Breast epithelium (tissue), 4 donors: ENCODE measurements at regions not wholly inside any gene's neighbourhood (a gene's known extent, or its start where the extent isn't known, plus 50 kb on each side); places are given as distances from the start of the nearest gene placed in this dataset.

Source experiments
- DNase-seq, 2 donors: peaks; one replicate each; pipeline ENCODE4 v3.0.0-alpha.2; 2019; ENCODE audit warnings: low spot score in 2 of 2
- H3K27ac ChIP-seq, 2 donors: fragments of 200-600 bp; sonication (generic) in 1 of 2; one replicate each; pipeline ENCODE4 v1.5.1; 2016 to 2019; ENCODE audit warnings: mild to moderate bottlenecking in 1 of 2
- H3K27me3 ChIP-seq, 2 donors: fragments of 200-600 bp; sonication (generic) in 1 of 2; one replicate each; pipeline versions ENCODE4 v1.5.1 to v1.6.0; 2017 to 2019; ENCODE audit warnings: control low read depth in 1 of 2, mild to moderate bottlenecking in 1 of 2
- H3K36me3 ChIP-seq: fragments of 200-600 bp; one replicate; pipeline ENCODE4 v1.5.1; 2019
- H3K4me1 ChIP-seq, 2 donors: fragments of 200-600 bp; sonication (generic); one replicate each; pipeline ENCODE4 v1.5.1; 2016 to 2019; ENCODE audit warnings: control low read depth in 1 of 2
- H3K4me3 ChIP-seq, 3 donors: fragments of 200-600 bp; sonication (generic); 1 replicate in 2 of 3; 2 replicates in 1 of 3; pipeline ENCODE4 v1.5.1; 2016 to 2019; ENCODE audit warnings: mild to moderate bottlenecking in 3 of 3, moderate library complexity in 2 of 3
- H3K9me3 ChIP-seq, 2 donors: fragments of 200-600 bp; sonication (generic) in 1 of 2; one replicate each; pipeline ENCODE4 v1.5.1; 2016 to 2019; ENCODE audit warnings: control low read depth in 1 of 2
- POLR2A ChIP-seq: fragments of 450-650 bp; IDR thresholded peaks from one replicate; pipeline ENCODE4 v1.6.1; 2016; ENCODE audit warnings: antibody characterized with exemption, mild to moderate bottlenecking, moderate library complexity
- POLR2AphosphoS5 ChIP-seq, 3 donors: sonication (generic); formaldehyde crosslinking; IDR thresholded peaks; one replicate each; pipeline ENCODE4 v1.6.1; 2017; ENCODE audit warnings: antibody characterized with exemption in 3 of 3
- intact Hi-C: fragments of 100-400 bp; cut with DNase I; formaldehyde crosslinking; loops from one replicate; pipeline ENCODE4 v1.15.1; 2023; ENCODE audit warnings: low total_unique reads
- TF ChIP-seq, protein P1 (sequence below), 3 donors: fragments of 450-650 bp; IDR thresholded peaks; one replicate each; pipeline ENCODE4 v1.5.1; 2016 to 2017; ENCODE audit warnings: antibody characterized with exemption in 3 of 3, mild to moderate bottlenecking in 3 of 3, moderate library complexity in 3 of 3

DNA sequence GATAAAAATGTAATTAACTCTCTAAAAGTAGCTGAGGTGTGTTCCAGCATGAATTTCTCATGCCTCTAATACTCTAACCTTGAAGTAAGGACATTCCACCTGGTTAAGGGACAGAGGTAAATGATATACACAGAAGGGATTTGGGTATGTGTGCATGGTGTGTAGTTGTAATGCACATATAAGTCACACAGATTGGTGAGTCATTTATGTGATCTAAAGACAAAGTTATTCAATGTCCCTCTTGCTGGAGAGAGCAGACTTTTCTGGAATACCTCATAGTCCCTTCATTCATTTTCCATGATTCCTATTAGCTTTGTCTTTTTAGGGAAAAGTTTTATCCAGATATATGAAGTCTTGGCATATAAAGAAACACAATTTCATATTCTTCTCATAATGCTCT, 234.9 kb downstream of the SNAPC1 start:
- TF ChIP-seq POLR2A = no peak
- TF ChIP-seq POLR2AphosphoS5 (IDR thresholded peaks at IDR 0.05) = no peak
- TF ChIP-seq, protein P1, sequence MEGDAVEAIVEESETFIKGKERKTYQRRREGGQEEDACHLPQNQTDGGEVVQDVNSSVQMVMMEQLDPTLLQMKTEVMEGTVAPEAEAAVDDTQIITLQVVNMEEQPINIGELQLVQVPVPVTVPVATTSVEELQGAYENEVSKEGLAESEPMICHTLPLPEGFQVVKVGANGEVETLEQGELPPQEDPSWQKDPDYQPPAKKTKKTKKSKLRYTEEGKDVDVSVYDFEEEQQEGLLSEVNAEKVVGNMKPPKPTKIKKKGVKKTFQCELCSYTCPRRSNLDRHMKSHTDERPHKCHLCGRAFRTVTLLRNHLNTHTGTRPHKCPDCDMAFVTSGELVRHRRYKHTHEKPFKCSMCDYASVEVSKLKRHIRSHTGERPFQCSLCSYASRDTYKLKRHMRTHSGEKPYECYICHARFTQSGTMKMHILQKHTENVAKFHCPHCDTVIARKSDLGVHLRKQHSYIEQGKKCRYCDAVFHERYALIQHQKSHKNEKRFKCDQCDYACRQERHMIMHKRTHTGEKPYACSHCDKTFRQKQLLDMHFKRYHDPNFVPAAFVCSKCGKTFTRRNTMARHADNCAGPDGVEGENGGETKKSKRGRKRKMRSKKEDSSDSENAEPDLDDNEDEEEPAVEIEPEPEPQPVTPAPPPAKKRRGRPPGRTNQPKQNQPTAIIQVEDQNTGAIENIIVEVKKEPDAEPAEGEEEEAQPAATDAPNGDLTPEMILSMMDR (IDR thresholded peaks at IDR 0.05) = no peak
- no peak for DNase-seq
- no peaks in the 10 kb centered on the region for H3K36me3 ChIP-seq
- no peaks in the 10 kb centered on the region for H3K4me1 ChIP-seq
- no peaks in the 10 kb centered on the region for H3K9me3 ChIP-seq
- intact Hi-C loops = no loop called here
- H3K27ac ChIP-seq = no peak overlapping the region
- no peaks in the 10 kb centered on the region for H3K27me3 ChIP-seq
- H3K4me3 ChIP-seq = no peak overlapping the region

DNA sequence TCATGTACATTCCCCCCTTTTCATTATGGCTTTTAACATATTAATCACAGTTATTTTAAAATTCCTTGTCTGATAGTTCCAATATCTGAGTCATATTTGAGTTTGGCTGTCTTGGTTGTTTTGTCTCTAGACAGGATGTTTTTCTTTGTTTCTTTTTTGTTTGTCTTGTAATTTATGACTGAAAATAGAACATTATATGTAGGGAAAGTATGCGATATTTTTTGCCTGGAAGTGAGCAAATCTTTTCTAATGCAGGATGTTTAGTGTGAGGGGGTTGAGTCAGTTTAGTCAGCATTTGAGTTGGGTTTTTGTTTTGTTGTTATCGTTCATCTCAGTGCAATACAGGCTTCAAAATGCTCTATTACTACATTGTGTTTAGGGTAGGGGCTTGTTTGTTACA, 239.7 kb downstream of the SNAPC1 start:
- no peaks in the 10 kb centered on the region for H3K4me1 ChIP-seq
- no peak overlapping the region for H3K4me3 ChIP-seq
- no peaks in the 10 kb centered on the region for H3K9me3 ChIP-seq
- TF ChIP-seq, protein P1 (IDR thresholded peaks at IDR 0.05) = no peak
- TF ChIP-seq POLR2A = no peak
- no peak for TF ChIP-seq POLR2AphosphoS5 (IDR thresholded peaks at IDR 0.05)
- DNase-seq = no peak
- no peaks in the 10 kb centered on the region for H3K27me3 ChIP-seq
- H3K27ac ChIP-seq = no peak overlapping the region
- H3K36me3 ChIP-seq = no peaks in the 10 kb centered on the region
- intact Hi-C loops = no loop called here

DNA sequence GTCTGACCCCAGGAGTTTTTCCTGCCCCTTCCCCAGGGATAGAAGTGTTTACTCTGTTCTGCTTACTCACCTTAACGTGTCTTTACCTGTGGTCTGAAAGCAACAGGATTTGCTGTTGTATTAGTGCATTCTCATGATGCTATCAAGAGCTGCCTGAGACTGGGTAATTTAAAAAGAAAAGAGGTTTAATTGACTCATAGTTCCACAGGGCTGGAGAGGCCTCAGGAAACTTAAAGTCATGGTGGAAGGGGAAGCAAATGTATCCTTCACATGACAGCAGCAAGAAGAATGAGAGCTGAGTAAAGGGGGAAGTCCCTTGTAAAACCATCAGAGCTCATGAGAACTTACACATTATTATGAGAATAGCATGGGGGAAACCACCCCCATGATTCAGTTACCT, 240.4 kb downstream of the SNAPC1 start:
- H3K27ac ChIP-seq = no peak overlapping the region
- no peaks in the 10 kb centered on the region for H3K36me3 ChIP-seq
- no peaks in the 10 kb centered on the region for H3K4me1 ChIP-seq
- no peak for DNase-seq
- TF ChIP-seq, protein P1 (IDR thresholded peaks at IDR 0.05) = no peak
- TF ChIP-seq POLR2AphosphoS5 (IDR thresholded peaks at IDR 0.05) (no peak), POLR2A (no peak)
- no peaks in the 10 kb centered on the region for H3K27me3 ChIP-seq
- intact Hi-C loops = no loop called here
- H3K9me3 ChIP-seq = no peaks in the 10 kb centered on the region
- no peak overlapping the region for H3K4me3 ChIP-seq

DNA sequence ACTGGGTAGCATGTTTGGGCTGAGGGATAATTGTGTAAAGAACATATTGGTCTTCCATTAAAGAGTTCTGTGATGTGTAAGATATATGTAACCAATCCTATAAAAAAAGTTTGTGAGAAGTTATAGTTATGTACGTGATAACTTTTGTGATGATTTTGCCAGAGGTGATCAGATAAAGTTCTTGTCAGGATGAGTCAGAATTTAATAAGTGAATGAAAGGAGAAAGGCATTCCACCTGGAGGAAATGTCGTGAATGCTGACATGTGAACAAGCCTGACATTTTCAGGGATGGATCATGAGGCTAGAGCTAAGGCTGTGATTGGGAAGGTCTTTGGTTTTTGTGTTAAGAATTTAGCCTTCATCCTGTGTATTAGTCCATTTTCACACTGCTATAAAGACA, 241.5 kb downstream of the SNAPC1 start:
- no peak overlapping the region for H3K4me3 ChIP-seq
- no peak for DNase-seq
- intact Hi-C loops = no loop called here
- TF ChIP-seq, protein P1 (IDR thresholded peaks at IDR 0.05) = no peak
- TF ChIP-seq POLR2A (no peak), POLR2AphosphoS5 (IDR thresholded peaks at IDR 0.05) (no peak)
- H3K9me3 ChIP-seq = no peaks in the 10 kb centered on the region
- no peaks in the 10 kb centered on the region for H3K36me3 ChIP-seq
- no peak overlapping the region for H3K27ac ChIP-seq
- H3K27me3 ChIP-seq = no peaks in the 10 kb centered on the region
- no peaks in the 10 kb centered on the region for H3K4me1 ChIP-seq

DNA sequence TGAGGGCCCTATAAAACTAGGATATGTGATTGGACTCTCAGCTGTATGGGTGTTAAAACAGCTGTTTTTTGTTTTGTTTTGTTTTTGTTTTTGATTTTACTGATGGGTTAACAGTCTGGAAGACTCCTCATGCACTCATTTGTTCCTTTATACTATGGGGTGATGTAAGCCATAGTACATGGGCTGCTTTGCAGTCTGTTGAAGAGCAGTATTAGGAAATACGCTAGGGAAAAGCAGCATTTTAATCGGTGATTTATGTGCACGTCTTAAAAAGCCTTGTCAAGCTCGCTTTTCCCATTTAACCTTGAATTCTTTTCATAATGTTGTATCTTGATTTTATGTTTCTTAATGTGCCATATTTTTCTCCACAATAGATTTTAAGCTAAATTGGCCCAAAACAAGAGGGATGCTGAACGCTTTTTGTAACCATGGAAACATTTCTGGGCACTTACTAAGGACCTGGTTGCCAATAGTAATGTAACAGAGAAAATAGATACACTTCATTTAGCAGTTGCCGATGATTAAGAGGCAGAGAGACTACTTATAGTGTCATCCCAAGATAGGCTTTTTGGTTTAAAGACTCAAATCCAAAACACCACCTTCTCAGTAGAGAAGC, 244.0 kb downstream of the SNAPC1 start:
- Histone ChIP-seq H3K9me3 (no peaks in the 10 kb centered on the region), H3K27ac (no peak overlapping the region), H3K36me3 (no peaks in the 10 kb centered on the region), H3K4me1 (no peaks in the 10 kb centered on the region), H3K4me3 (no peak overlapping the region), H3K27me3 (no peaks in the 10 kb centered on the region)
- DNase-seq = no peak
- TF ChIP-seq POLR2A (no peak), POLR2AphosphoS5 (IDR thresholded peaks at IDR 0.05) (no peak)
- TF ChIP-seq, protein P1 (IDR thresholded peaks at IDR 0.05) = no peak
- intact Hi-C loops = no loop called here
